Lung (tissue), 11 donors: ENCODE measurements at regions not wholly inside any gene's neighbourhood (a gene's known extent, or its start where the extent isn't known, plus 50 kb on each side); places are given as distances from the start of the nearest gene placed in this dataset.

Experiments used
- ATAC-seq: fragments of 200-7000 bp; cut with Tn5 transposase; one replicate; pipeline ENCODE4 v1.9.1; 2020; ENCODE audit warnings: moderate number of reproducible peaks; ENCODE audit not compliant: insufficient read depth, low FRiP score
- DNase-seq, 3 donors: peaks; one replicate each; pipeline ENCODE4 v3.0.0-alpha.2; 2013 to 2017
- H3K27ac ChIP-seq, 2 donors: one replicate each; pipeline ENCODE4 v1.5.1; 2013; ENCODE audit warnings: mild to moderate bottlenecking in 2 of 2, moderate library complexity in 2 of 2, control low read depth in 1 of 2, inconsistent platforms in 1 of 2, low read depth in 1 of 2, low read length in 1 of 2
- H3K27me3 ChIP-seq, 3 donors: one replicate each; pipeline ENCODE4 v1.5.1; 2013; ENCODE audit warnings: low read length in 2 of 3; ENCODE audit not compliant: control insufficient read depth in 3 of 3, insufficient read depth in 3 of 3
- H3K36me3 ChIP-seq, 4 donors: one replicate each; pipeline ENCODE4 v1.5.1; 2013; ENCODE audit warnings: low read length in 4 of 4, mild to moderate bottlenecking in 1 of 4, moderate library complexity in 1 of 4; ENCODE audit not compliant: control insufficient read depth in 4 of 4, insufficient read depth in 4 of 4
- H3K4me1 ChIP-seq, 5 donors: one replicate each; pipeline ENCODE4 v1.5.1; 2013; ENCODE audit warnings: low read length in 5 of 5, mild to moderate bottlenecking in 2 of 5, moderate library complexity in 1 of 5; ENCODE audit not compliant: control insufficient read depth in 5 of 5, insufficient read depth in 5 of 5
- H3K4me3 ChIP-seq: one replicate; pipeline ENCODE4 v1.5.1; 2013; ENCODE audit warnings: mild to moderate bottlenecking, control low read depth, moderate library complexity
- H3K9ac ChIP-seq, 2 donors: one replicate each; pipeline ENCODE4 v1.5.1; 2013; ENCODE audit warnings: low read length in 2 of 2, control low read depth in 1 of 2; ENCODE audit not compliant: insufficient read depth in 1 of 2
- H3K9me3 ChIP-seq, 4 donors: one replicate each; pipeline ENCODE4 v1.5.1; 2013; ENCODE audit warnings: low read length in 3 of 4, mild to moderate bottlenecking in 1 of 4, moderate library complexity in 1 of 4; ENCODE audit not compliant: control insufficient read depth in 4 of 4, insufficient read depth in 3 of 4
- WGBS, 2 donors: extraction: QIAGEN DNeasy Blood & Tissue Kit; methylation state at CpG; one replicate each; pipeline ENCODE4 v1.1.7; 2013; 5-methylcytosine and 5-hydroxymethylcytosine counted together
- TF ChIP-seq, protein P1 (sequence below): IDR thresholded peaks from 2 replicates; pipeline ENCODE4 v1.5.1; 2012; ENCODE audit warnings: mild to moderate bottlenecking; ENCODE audit errors: control extremely low read depth, extremely low read depth
- donor health status: control.
- donor health status: control.
- donor health status: Bipolar disorder and iron deficiency.
- donor health status: healthy.
- donor health status: DM: yes; HTN: yes; CAD: no.

DNA sequence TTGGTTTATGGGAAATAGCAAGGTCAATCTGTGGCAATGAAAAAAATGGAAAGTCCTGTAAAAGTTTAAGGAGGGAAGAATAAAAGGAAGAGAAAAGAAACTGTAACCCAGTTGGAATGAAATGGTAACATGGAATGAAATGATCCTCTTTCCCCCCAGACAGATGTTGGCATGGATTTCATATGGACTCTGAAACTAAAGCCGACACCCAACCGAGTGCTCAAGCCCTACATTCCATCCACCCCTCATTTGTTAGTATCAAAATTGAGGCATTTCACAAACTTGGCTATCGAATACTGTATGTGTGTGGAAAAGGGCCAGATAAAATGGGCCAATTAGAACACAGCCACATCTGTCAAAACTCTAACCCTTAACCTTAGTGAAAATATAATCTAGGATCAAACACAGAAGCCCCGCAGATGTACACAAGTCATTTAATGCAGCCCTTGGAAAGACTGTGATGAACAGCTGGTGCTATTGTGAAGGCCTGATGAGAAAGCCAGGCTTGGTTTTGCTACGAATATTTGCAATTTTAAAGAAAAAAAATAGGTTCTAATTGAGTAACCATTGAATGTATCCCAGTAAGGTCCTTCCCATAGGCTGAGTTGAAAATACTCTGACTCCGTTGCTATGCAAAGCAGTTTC lies 72.6 kb upstream of the RGL1 start:
- ATAC-seq (no peak), DNase-seq (peak; percentile 46 to 89 (median 86))
- Histone ChIP-seq H3K27me3 (no peaks in the 10 kb centered on the region), H3K9me3 (no peaks in the 10 kb centered on the region), H3K4me1 (peaks cover 3 to 70% (median 15%) of the 10 kb centered on the region in 5 donors), H3K27ac (no peak overlapping the region), H3K9ac (no peak overlapping the region), H3K4me3 (no peak overlapping the region), H3K36me3 (no peaks in the 10 kb centered on the region)
- 86 to 88% methylated on average over 6 of the region's 6 CpGs for WGBS, 2 donors
- TF ChIP-seq, protein P1, sequence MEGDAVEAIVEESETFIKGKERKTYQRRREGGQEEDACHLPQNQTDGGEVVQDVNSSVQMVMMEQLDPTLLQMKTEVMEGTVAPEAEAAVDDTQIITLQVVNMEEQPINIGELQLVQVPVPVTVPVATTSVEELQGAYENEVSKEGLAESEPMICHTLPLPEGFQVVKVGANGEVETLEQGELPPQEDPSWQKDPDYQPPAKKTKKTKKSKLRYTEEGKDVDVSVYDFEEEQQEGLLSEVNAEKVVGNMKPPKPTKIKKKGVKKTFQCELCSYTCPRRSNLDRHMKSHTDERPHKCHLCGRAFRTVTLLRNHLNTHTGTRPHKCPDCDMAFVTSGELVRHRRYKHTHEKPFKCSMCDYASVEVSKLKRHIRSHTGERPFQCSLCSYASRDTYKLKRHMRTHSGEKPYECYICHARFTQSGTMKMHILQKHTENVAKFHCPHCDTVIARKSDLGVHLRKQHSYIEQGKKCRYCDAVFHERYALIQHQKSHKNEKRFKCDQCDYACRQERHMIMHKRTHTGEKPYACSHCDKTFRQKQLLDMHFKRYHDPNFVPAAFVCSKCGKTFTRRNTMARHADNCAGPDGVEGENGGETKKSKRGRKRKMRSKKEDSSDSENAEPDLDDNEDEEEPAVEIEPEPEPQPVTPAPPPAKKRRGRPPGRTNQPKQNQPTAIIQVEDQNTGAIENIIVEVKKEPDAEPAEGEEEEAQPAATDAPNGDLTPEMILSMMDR = no peak

DNA sequence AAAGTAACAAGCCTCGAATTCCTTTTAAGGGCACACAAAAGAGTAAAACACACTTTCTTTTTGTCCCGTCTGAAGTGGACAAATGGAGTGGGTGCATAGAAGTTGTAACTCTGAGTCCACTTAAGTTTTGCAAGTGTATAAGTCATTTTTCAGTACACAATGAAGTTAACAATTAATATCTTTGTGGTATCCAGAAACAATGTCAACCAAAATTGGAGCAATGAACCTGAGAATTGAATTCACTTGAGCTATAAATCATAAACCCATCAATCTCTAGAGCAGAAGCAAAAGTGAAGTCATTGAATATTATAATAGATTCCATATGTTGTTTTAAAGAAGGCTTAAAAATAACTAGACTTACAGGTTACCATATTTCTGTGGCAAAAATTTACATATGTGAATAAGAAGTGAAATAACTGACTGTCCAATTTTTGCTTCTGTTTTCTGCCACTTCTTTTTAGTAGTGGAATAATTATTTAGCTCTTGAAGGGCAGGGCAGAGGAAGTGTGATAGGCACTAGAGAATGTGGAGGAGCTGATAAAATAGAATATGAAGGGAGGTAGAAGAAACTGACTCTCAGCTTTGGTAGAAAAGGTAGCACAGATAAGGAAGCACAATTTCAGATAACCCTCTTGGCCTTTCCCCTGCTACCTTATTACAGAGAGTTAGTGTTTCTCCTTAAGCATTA lies 73.9 kb upstream of the RGL1 start:
- TF ChIP-seq, protein P1 = no peak
- Histone ChIP-seq H3K9ac (no peak overlapping the region), H3K4me3 (no peak overlapping the region), H3K36me3 (no peaks in the 10 kb centered on the region), H3K4me1 (peaks cover 3 to 59% (median 13%) of the 10 kb centered on the region in 5 donors), H3K9me3 (no peaks in the 10 kb centered on the region), H3K27ac (no peak overlapping the region), H3K27me3 (no peaks in the 10 kb centered on the region)
- peak in 2 of 3 donors; percentile 36 to 52 for DNase-seq
- 64 to 77% methylated on average over 2 of the region's 2 CpGs for WGBS, 2 donors
- ATAC-seq = no peak

DNA sequence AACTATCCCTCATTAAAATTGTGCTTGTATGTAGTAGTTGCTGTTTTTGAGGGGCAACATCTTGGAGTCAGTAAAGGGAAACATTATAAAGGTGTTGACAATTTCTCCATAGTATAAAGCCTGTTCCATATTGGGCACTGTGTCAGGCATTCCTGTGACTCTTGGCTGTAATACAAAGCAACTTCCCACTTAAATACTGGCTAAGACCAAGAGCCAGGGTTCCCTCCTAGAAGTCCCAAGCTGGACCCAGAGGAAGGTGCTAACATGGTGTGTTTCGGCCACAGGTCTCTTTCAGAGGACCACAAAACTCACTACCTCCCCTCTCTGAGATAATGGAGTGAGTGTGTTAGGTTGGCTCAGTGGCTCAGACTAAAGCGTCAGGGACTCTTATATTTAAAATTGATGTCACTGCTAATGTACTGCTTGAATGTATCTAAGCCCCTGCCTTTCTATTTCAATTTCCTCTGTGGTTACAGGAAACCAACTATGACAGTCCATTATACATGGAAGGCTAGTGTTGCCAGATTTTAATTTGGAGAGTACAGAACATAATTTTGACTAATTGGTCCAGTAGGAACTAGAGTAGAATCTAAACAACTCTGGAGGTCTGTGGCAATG lies 74.7 kb upstream of the RGL1 start:
- 68 to 69% methylated on average over 2 of the region's 2 CpGs for WGBS, 2 donors
- ATAC-seq (peak; percentile 13), DNase-seq (peak in 2 of 3 donors; percentile 18 to 49)
- Histone ChIP-seq H3K27me3 (no peaks in the 10 kb centered on the region), H3K27ac (no peak overlapping the region), H3K9me3 (no peaks in the 10 kb centered on the region), H3K36me3 (no peaks in the 10 kb centered on the region), H3K4me3 (no peak overlapping the region), H3K4me1 (peaks cover 3 to 51% (median 9%) of the 10 kb centered on the region in 5 donors), H3K9ac (no peak overlapping the region)
- TF ChIP-seq, protein P1 = no peak
